HEK293 (cell line): ENCODE measurements at regions not wholly inside any gene's neighbourhood (a gene's known extent, or its start where the extent isn't known, plus 50 kb on each side); places are given as distances from the start of the nearest gene placed in this dataset.

Experiments
- GFI1B ChIP-seq: fragments of 450-650 bp; formaldehyde crosslinking; IDR thresholded peaks from 2 replicates; pipeline ENCODE4 v1.5.1; 2016; ENCODE audit warnings: missing biosample characterization, missing genetic modification characterization
- YY1 ChIP-seq: fragments of 450-650 bp; formaldehyde crosslinking; IDR thresholded peaks from 2 replicates; pipeline ENCODE4 v1.5.1; 2018; ENCODE audit warnings: missing biosample characterization, missing genetic modification characterization
- ZNF121 ChIP-seq: fragments of 450-650 bp; formaldehyde crosslinking; IDR thresholded peaks from 2 replicates; pipeline ENCODE4 v1.5.1; 2016; ENCODE audit warnings: missing biosample characterization, missing genetic modification characterization
- ZNF239 ChIP-seq: fragments of 450-650 bp; formaldehyde crosslinking; IDR thresholded peaks from 2 replicates; pipeline ENCODE4 v1.5.1; 2016; ENCODE audit warnings: missing biosample characterization, missing genetic modification characterization
- ZNF510 ChIP-seq: fragments of 450-650 bp; formaldehyde crosslinking; IDR thresholded peaks from 2 replicates; pipeline ENCODE4 v1.5.1; 2018; ENCODE audit warnings: mild to moderate bottlenecking, missing genetic modification characterization, missing biosample characterization; ENCODE audit not compliant: insufficient replicate concordance
- ZNF76 ChIP-seq: fragments of 450-650 bp; formaldehyde crosslinking; IDR thresholded peaks from 2 replicates; pipeline ENCODE4; 2016; ENCODE audit warnings: low read depth, missing biosample characterization, missing genetic modification characterization, borderline replicate concordance
- TF ChIP-seq, protein P1 (sequence below): fragments of 450-650 bp; formaldehyde crosslinking; IDR thresholded peaks from 2 replicates; pipeline ENCODE4 v1.5.1; 2016; ENCODE audit warnings: missing biosample characterization, missing genetic modification characterization
- TF ChIP-seq, protein P2 (sequence below): fragments of 450-650 bp; formaldehyde crosslinking; IDR thresholded peaks from 2 replicates; pipeline ENCODE4 v1.5.1; 2016; ENCODE audit warnings: missing biosample characterization, missing genetic modification characterization

DNA sequence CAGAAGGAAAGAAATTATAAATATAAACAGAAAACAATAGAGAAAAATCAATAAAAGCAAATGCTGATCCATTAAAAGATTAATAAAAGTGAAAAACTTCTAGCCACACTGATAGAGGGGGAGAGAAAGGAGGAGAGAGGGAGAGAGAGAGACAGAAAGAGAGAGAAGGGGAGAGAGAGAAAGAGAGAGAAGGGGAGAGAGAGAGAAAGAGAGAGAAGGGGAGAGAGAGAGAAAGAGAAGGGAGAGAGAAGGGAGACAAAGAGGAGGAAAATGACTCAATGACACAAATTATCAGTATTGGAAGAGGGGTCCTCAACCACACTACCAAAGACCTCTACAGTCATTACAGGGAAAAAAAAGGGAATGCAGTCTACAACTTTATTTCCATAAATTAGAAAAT, 94.4 kb upstream of the VIPR2 start:
- TF ChIP-seq, protein P1, sequence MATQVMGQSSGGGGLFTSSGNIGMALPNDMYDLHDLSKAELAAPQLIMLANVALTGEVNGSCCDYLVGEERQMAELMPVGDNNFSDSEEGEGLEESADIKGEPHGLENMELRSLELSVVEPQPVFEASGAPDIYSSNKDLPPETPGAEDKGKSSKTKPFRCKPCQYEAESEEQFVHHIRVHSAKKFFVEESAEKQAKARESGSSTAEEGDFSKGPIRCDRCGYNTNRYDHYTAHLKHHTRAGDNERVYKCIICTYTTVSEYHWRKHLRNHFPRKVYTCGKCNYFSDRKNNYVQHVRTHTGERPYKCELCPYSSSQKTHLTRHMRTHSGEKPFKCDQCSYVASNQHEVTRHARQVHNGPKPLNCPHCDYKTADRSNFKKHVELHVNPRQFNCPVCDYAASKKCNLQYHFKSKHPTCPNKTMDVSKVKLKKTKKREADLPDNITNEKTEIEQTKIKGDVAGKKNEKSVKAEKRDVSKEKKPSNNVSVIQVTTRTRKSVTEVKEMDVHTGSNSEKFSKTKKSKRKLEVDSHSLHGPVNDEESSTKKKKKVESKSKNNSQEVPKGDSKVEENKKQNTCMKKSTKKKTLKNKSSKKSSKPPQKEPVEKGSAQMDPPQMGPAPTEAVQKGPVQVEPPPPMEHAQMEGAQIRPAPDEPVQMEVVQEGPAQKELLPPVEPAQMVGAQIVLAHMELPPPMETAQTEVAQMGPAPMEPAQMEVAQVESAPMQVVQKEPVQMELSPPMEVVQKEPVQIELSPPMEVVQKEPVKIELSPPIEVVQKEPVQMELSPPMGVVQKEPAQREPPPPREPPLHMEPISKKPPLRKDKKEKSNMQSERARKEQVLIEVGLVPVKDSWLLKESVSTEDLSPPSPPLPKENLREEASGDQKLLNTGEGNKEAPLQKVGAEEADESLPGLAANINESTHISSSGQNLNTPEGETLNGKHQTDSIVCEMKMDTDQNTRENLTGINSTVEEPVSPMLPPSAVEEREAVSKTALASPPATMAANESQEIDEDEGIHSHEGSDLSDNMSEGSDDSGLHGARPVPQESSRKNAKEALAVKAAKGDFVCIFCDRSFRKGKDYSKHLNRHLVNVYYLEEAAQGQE (tag by site-specific recombination): no peak
- TF ChIP-seq ZNF76 (tag by site-specific recombination): no peak
- TF ChIP-seq ZNF121 (tag by site-specific recombination): no peak
- TF ChIP-seq GFI1B: no peak
- TF ChIP-seq, protein P2, sequence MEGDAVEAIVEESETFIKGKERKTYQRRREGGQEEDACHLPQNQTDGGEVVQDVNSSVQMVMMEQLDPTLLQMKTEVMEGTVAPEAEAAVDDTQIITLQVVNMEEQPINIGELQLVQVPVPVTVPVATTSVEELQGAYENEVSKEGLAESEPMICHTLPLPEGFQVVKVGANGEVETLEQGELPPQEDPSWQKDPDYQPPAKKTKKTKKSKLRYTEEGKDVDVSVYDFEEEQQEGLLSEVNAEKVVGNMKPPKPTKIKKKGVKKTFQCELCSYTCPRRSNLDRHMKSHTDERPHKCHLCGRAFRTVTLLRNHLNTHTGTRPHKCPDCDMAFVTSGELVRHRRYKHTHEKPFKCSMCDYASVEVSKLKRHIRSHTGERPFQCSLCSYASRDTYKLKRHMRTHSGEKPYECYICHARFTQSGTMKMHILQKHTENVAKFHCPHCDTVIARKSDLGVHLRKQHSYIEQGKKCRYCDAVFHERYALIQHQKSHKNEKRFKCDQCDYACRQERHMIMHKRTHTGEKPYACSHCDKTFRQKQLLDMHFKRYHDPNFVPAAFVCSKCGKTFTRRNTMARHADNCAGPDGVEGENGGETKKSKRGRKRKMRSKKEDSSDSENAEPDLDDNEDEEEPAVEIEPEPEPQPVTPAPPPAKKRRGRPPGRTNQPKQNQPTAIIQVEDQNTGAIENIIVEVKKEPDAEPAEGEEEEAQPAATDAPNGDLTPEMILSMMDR (tag by site-specific recombination): no peak
- TF ChIP-seq YY1: no peak
- no peak for TF ChIP-seq ZNF239 (tag by site-specific recombination)
- TF ChIP-seq ZNF510 (tag by site-specific recombination): no peak
